ENCODE measurements at regions not wholly inside any gene's neighbourhood (a gene's known extent, or its start where the extent isn't known, plus 50 kb on each side); places are given as distances from the start of the nearest gene placed in this dataset.
"Not testable (repeated sequence)": the region's sequence is repeated elsewhere in the genome, so short reads cannot be mapped to it uniquely, and the experiment has no call there.

- H3K27me3 ChIP-seq, result no peaks in the 10 kb centered on the region
- no peak overlapping the region for H3K27ac ChIP-seq
- H3K4me1 ChIP-seq, result no peaks in the 10 kb centered on the region
- ATAC-seq (no peak), DNase-seq (no peak)
- no peaks in the 10 kb centered on the region for H3K9me3 ChIP-seq
- H3K36me3 ChIP-seq, result no peaks in the 10 kb centered on the region
- TF ChIP-seq POLR2A (IDR thresholded peaks at IDR 0.05), result no peak
- no peak for TF ChIP-seq CTCF (IDR thresholded peaks at IDR 0.05)
- H3K4me3 ChIP-seq, result no peak overlapping the region
- WGBS, 4 donors, result 88 to 93% (median 91%) methylated on average over 3 of the region's 3 CpGs
- intact Hi-C loops (cut with DNase I), result no loop called here
These were observed 77.7 kb upstream of the TMED7 start for GRCh38 chr5:115703514-115703913.

GRCh38 chr5:115702025-115702424 is 76.2 kb upstream of the TMED7 start:
- intact Hi-C loops (cut with DNase I), result no loop called here
- H3K27me3 ChIP-seq, result no peaks in the 10 kb centered on the region
- TF ChIP-seq POLR2A (IDR thresholded peaks at IDR 0.05) (no peak), CTCF (IDR thresholded peaks at IDR 0.05) (no peak)
- no peaks in the 10 kb centered on the region for H3K4me1 ChIP-seq
- H3K27ac ChIP-seq, result no peak overlapping the region
- H3K36me3 ChIP-seq, result no peaks in the 10 kb centered on the region
- no peak overlapping the region for H3K4me3 ChIP-seq
- no peak for ATAC-seq
- no peaks in the 10 kb centered on the region for H3K9me3 ChIP-seq
- WGBS, 4 donors, result 86 to 90% (median 87%) methylated on average over 4 of the region's 4 CpGs
- no peak for DNase-seq

GRCh38 chr5:115699967-115700366 is 74.1 kb upstream of the TMED7 start:
- intact Hi-C loops (cut with DNase I), result no loop called here
- Histone ChIP-seq H3K4me3 (no peak overlapping the region), H3K9me3 (no peaks in the 10 kb centered on the region), H3K27ac (no peak overlapping the region), H3K27me3 (no peaks in the 10 kb centered on the region), H3K4me1 (no peaks in the 10 kb centered on the region), H3K36me3 (no peaks in the 10 kb centered on the region)
- no peak for ATAC-seq
- TF ChIP-seq POLR2A (IDR thresholded peaks at IDR 0.05), result no peak
- no peak for DNase-seq
- WGBS, 4 donors, result 84 to 86% (median 86%) methylated on average over 3 of the region's 3 CpGs

GRCh38 chr5:115696141-115696650 is 70.4 kb upstream of the TMED7 start:
- H3K36me3 ChIP-seq, result no peaks in the 10 kb centered on the region
- no peak for DNase-seq
- no peaks in the 10 kb centered on the region for H3K4me1 ChIP-seq
- no peak overlapping the region for H3K4me3 ChIP-seq
- TF ChIP-seq POLR2A (IDR thresholded peaks at IDR 0.05), result no peak
- no peak for TF ChIP-seq CTCF (IDR thresholded peaks at IDR 0.05)
- H3K27me3 ChIP-seq, result no peaks in the 10 kb centered on the region
- no peak for ATAC-seq
- intact Hi-C loops (cut with DNase I), result no loop called here
- no peak overlapping the region for H3K27ac ChIP-seq
- H3K9me3 ChIP-seq, result no peaks in the 10 kb centered on the region
- 80 to 86% (median 83%) methylated on average over 4 of the region's 4 CpGs for WGBS, 4 donors

GRCh38 chr5:115695310-115695880 is 69.6 kb upstream of the TMED7 start:
- TF ChIP-seq POLR2A (IDR thresholded peaks at IDR 0.05) (no peak), CTCF (IDR thresholded peaks at IDR 0.05) (no peak)
- DNase-seq (no peak), ATAC-seq (no peak)
- no peaks in the 10 kb centered on the region for H3K36me3 ChIP-seq
- intact Hi-C loops (cut with DNase I), result no loop called here
- no peaks in the 10 kb centered on the region for H3K4me1 ChIP-seq
- 78 to 89% (median 86%) methylated on average over 4 of the region's 4 CpGs for WGBS, 4 donors
- H3K27ac ChIP-seq, result no peak overlapping the region
- no peaks in the 10 kb centered on the region for H3K9me3 ChIP-seq
- H3K27me3 ChIP-seq, result no peaks in the 10 kb centered on the region
- no peak overlapping the region for H3K4me3 ChIP-seq

GRCh38 chr5:115691814-115692213 is 66.0 kb upstream of the TMED7 start:
- H3K27me3 ChIP-seq; ATAC-seq; H3K27ac ChIP-seq; H3K4me3 ChIP-seq; H3K4me1 ChIP-seq; H3K9me3 ChIP-seq; DNase-seq; intact Hi-C loops (cut with DNase I); H3K36me3 ChIP-seq: not testable (repeated sequence)
- 89 to 96% (median 91%) methylated on average over 3 of the region's 3 CpGs for WGBS, 4 donors

All from heart left ventricle (tissue), 16 donors.